ENCODE measurements at regions not wholly inside any gene's neighbourhood (a gene's known extent, or its start where the extent isn't known, plus 50 kb on each side); places are given as distances from the start of the nearest gene placed in this dataset.
"Not testable (repeated sequence)": the region's sequence is repeated elsewhere in the genome, so short reads cannot be mapped to it uniquely, and the experiment has no call there.

DNA sequence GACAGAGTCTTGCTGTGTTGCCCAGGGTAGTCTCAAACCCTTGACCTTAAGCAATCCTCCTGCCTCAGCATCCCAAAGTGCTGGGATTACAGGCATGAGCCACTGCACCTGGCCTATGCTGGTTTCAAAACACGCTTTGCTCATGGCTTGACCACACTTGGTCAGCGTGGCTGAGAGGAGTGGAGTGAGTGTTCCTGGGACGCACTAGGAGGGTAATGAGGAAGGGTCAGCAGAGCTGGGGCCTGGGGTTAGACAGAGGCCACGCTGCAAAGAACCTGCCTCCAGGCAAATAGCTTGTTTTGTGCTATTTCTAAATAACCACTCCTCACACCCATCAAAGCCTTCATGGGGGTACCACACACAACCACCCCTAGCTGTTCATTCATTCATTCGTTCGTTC lies 77.9 kb upstream of the TOX2 start:
- no peak for DNase-seq

DNA sequence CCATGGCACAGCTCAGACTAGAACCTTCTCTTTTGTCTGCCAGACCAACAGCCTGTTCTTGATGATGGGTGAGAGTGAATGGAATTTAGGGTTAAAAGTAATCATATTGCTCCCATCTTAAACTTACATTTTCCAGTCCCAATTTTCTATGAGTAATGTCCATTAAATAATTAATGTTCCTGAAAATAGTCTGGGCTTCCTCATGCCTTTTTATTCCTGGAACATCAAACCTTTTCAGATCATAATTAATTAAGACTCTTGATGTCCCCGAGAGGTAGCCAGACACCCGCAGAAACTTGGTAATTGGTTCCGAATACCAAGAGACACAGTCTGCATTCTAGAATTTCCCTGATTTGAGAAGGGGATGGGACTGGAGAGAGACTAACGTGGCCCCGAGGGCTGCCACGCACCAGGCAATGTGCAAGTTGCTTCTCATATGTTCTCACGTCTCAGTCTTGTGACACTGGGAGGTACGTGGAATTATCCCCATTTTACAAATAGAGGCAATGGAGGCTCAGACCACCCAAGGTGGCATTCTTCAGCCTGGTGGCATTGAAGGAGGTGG lies 78.6 kb upstream of the TOX2 start:
- DNase-seq = no peak

DNA sequence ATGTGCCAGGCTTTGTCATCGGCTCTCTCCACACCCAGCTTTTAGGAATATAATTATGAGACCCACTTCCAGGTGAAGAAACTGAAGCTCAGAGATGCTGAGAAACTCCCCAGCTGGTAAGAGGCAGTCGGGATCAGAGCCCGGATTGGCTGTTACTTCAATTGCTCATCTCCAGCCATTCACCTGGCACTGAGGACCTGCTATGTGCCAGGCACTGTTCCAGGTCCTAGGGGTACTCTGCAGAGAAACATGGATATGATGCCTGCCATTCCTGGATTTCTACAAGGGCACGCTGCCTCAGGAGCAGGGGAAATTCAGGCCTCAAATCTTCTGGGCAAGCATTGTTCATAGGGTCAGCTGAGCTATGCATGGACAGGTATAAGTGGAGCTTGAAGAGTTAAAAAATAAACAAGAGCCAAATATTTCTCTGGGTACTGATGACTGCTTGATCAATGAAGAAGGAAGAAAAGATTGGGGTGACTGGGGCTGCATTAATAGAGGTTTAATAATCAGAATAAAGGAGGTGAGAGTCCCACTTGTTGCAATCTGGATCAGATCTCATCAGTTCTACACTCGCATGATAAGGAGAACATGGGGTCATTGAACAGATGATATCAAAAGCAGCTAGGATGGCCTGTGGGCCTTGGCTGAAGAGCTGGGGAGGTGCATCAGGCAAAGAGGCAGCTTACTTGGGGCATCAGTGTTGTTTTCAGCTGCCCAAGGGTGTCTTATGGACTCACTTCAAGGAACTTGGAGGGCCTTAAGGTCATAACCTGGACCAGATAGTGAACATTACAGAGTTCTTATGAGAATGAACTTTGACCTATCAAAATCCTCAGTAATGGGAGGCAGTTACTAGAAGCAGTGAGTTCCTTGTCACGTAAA lies 80.9 kb upstream of the TOX2 start:
- DNase-seq = no peak

DNA sequence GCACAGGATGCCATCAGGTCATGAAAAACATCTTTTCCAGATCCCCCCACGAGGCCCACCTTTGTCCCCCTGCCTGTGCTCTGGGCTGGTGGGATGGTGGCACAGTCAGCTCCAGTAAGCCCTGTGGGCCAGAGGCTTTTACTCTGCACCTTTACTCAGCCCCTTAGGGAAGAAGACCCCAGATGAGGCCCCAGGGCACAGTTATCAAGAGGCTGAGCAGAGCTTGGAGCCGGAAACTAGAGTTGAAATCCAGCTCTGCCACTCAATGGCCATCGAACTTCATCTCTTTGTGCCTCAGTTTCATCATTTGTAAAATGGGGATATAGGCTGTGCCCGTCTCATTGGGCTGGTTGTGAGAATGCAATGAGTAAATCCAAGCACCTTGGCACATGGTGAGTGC lies 81.7 kb upstream of the TOX2 start:
- no peak for DNase-seq

DNA sequence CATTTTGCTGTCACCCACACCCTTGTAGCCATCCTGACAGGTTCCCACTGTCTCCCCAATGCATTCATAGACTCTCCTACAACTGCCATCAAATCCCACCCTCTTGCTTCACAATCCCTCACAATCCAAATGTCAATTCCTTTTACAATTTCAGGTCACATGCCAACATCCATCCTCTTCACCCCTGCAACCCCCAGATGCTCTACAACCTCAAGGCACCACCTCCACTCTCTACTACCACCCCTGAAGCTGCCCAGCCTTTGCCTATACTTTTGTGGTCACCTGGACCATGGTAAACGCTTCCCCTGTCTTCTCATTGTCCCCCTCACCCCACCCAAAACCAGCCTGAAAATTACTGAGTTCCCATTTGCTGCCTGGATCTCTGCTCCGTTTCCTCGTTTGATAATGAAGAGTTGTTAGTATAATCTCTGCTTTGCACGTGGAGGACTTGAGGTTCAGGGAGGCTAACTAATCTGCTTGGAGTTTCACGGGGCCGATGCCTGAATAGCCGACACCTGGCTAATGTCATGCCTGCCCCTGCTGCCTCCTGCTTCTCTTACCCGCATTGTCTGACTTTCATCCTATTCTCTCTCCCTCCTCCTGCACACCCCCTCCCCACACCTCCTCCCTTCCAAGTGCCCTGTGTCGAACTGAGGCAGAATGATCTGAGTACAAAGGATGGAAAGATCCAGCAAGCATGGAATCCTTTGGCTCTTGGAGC lies 82.4 kb upstream of the TOX2 start:
- DNase-seq = no peak

DNA sequence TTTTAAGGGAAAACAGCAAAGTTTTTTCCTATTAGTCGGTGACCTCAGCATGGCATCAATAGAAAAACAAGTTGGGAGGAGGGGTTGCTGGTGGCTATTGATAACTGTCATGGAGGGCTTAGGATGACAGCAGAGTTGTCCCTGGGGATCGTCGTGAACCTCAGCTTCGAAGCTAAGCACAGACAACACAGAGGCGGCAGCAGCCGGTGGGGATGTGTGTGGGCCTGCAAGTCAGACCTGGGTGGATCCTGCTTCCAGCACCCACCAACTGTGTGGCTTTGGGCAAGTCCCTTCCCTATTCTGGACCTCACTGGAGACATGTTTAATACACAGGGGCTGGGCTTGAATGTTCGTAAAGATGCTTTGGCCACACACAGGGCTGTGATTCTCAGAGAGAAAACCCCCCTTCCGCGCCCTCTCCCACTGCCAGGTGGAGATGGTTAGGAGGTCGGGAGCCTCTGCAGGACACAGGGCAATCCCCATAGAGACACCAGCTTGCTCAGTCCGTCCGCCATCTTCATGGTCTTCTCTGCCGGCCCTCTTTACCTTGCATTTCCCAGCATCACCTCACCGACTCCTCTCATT lies 83.1 kb upstream of the TOX2 start:
- no peak for DNase-seq

DNA sequence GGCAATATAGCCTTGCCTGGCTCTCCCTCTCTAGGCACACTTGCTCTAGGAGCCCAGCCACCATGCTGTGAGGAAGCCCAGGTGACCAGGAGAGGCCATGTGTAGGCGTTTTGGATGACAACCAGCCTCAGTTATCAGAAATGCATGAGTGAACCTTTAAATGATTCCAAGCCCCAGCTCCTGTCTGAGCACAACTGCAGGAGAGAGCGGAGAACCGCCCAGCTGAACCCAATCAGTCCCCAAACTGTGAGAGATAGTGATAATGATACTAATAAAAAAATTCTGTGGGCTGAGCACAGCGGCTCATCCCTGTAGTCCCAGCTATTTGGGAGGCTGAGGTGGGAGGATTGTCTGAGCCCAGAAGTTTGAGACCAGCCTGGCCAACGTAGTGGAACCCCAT lies 83.8 kb upstream of the TOX2 start:
- no peak for DNase-seq

DNA sequence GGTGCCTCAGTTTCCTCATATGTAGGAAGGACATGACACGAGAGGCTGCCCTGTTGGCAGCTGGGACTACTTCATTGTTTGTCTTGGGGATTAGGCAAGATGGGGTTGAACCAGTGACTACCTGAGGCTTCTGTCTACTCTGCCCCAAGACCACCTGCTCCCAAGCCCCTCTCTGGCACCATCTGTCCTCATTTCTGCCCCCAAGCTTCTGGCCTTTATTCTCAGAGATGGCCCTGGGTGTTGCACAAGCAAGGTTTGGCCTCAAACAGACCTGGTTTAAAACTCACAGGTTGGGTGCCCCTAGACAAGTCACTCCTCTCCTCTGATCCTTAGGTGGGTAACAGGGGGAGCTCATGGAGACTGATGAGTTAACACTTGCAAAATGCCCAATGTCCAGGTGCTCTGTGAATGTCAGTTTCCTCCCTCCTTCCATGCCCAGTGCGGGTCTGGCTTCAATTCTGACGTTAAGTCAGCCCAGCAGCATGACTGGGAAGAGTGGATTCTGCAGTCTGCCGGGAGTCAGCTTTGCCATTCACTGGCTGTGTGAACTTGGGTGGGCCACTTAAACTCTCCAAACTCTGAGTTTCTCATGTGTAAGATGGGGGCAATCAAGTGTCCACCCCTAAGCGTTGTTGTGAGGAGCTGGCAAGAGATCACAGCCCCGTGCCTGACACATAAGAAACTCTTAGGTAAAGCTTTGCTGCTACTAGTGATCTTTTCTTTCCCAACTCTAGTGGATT lies 84.5 kb upstream of the TOX2 start:
- DNase-seq = no peak

DNA sequence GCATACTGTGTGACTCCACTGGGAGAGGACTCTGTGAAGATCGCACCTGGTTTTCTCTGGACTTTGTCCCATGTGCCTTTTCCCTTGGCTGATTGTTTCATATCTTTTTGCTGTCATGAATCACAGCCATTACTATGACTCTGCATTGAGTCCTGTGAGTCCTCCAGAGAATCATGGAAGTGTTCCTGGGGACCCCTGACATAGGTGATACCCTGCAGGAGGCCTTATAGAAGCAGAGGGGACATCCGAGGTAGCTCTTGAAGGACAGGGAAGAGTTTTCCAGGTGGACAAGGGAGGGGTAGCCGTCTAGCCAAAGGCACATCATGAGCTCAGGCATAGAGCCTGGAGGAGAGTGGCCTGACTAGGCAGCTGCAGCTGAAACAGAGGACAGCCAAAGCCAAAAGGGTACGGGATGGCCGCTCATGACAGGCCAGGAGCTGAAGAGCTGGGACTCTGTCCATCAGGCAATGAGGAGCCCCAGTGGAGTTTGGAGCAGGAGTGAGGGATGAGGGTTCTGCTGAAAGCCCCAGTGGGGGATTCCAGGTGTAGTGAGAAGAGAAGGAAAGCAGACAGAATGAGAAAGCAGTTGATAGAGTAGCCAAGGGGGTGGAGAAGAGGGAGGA lies 86.6 kb upstream of the TOX2 start:
- no peak for DNase-seq

DNA sequence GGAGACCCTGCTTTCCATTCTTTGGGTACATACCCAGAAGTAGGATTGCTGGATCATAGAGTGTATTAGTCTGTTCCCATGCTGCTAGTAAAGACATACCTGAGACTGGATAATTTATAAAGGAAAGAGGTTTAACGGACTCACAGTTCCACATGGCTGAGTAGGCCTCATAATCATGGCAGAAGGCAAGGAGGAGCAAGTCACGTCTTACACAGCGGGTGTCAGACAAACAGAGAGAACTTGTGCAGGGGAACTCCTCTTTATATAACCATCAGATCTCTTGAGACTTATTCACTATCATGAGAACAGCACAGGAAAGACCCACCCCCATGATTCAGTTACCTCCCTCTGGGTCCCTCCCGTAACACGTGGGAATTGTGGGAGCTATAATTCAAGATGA lies 87.7 kb upstream of the TOX2 start:
- not testable (repeated sequence) for DNase-seq

DNA sequence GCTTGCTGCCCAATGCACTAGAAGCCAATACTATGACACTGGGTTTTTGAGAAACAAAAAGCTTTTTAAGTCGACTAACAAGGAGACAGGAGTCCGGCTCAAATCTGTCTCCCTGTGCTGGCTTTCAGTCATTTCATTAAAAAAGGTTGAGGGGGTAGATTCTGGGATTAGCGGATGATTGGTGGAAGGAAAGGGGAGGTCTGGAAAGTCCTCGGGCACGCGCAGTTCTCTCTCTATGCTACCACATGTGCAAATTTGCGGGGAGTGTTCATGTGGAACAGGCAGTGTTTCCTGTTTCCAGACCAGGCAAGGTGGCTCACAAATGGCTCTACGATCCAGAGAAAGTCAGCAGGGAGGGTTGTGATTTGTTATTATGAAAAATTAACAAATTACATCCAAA lies 89.1 kb upstream of the TOX2 start:
- no peak for DNase-seq

DNA sequence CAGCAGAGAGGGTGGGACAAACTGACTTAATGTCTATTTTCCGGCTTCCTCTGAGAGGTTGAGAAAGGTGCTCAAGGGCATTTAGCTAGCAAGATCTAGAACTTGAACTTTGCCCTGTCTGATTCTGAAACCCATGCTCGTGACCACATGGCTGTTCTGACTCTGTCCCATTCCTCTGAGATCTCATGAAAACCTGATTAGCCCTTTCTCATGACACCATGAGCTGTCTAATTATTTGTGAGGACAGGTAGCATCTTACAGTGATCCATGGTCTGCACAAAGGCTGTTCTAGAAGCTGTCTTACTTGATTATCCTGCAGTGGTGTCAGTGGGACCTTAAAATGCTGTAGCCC lies 89.6 kb upstream of the TOX2 start:
- no peak for DNase-seq

DNA sequence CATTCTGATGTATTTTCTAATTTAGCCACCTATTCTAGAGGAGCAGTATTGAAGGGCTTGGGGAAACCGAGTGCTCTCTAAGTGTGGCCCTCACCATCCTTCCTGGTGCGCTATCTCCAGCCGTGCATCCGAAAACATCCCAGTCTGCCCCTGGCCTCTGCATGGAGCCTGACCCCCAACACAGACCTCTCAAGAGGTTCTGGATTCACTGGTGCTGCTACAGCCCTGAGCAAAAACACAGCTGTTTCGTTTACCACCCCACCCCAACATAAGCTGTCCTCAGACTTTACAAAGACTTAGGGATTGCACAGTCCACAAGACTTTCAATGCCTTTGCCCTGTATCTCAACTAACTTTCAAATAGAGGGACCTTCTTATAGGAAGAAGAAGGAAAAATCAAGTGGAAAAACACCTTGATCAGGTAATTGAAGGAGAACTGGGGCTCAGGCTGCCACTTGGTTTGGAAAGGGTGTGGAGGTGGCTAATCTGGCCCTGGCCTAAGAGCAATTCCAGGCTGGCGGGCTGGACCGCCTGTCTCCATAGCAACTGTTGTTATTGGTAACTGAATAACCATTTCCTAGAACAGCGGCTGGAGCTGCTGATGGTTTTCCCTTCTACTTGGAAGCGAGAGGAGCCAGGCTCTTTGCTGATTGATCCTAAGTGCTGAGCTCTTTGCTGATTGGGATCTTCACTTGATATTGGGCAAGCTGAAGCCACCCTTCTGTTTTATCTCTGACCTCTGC lies 90.2 kb upstream of the TOX2 start:
- peak; percentile 69 for DNase-seq

DNA sequence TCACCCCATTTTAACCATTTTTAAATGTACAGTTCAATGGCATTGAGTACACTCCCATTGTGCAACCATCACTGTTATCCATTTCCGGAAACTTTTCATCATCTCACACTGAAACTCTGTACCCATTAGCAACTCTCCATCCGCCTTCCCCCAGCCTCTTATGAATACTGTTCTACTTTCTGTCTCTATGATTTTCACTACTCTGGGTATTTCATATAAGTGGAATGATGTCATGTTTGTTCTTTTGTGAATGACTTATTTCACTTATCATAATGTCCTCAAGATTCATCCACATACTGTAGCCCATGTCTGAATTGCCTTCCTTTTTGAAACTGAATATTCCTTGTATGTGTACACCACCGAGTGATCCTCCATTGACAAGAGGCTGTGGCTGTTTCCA lies 92.9 kb upstream of the TOX2 start:
- no peak for DNase-seq

DNA sequence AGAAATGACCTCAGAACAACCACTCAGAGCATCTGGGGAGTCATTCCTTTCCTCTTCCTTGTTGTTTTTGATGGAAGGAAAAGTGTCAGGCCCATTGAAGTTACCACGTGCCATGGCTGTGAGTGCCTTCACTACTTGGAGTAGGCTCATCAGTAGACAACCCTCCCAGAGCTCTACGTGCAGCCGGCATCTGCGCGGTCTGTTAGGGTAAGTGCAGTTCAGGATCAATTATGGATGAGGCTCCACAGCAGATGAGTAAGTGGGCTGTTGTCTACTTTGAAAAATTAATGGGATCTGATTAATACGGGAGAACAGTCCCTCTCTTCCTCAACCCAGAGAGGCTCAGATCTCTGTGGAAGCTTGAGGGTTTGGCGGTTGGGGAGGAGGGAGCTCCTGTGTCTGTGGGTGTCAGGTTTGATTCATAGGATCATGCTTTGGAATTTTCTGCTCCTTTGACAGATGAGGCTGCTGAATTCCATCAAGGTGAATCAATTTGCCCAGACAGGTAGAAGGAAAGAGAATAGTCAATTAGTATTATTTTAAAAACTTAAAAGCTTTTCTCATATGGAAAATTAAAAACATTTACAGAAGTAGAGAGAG lies 93.8 kb upstream of the TOX2 start:
- no peak for DNase-seq

DNA sequence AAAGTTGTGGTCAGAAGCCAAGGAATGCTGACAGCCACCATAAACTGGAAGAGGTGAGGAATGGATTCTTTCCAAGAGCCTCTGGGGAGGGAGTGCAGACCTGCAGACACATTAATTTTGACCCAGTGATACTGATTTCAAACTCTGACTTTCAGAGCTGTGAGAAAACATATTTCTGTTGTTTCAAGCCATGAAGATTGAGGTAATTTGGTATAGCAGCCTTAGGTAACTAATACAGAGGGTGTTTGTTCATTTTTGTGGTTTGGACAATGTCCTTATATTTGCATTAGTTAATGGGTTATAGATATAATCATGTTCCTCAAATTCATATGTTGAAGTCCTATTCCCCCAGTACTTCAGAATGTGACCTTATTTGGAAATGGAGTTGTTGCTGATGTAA lies 85.4 kb upstream of the GTSF1L start:
- DNase-seq = no peak

DNA sequence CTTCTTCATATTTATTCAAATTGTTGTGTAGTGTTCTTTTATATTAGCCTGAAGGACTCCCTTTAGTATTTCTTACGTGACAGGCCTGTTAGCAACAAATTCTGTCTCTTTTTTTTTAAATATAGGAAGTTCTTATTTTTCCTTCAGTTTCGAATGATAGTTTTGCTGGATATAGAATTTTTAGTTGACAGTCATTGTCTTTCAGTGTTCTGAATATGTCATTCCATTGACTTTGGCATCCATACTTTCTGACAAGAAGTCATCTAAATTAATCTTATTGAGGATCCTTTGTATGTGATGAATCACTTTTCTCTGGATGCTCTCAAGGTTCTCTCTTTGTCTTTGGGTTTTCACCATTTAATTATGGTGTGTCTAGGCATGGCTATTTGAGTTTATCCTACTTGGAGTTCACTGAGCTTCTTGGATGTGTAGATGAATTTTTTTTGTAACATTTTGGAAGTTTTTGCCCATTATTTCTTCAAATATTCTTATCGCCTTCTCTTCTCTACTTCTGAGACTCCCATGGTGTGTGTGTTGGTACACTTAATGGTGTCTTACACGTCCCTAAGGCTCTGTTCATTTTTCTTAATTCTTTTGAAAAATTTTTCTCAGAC lies 82.5 kb upstream of the GTSF1L start:
- DNase-seq = no peak

DNA sequence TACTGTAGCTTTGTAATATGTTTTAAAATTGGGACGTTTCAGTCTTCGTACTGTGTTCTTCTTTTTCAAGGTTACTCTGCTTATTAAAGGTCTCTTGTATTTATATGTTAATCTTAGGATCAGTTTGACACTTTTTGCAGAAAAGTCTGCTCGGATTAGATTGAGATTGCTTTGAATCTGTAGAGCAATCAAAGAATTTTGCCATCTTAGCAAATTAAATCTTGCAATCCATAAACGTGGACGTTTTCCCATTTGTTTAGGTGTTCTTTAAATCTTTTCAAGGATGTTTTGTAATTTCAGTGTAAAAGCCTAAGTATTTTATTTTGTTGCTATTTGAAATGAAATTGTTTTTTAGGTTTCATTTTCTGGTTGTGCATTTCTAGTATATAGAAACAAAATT lies 78.0 kb upstream of the GTSF1L start:
- no peak for DNase-seq

DNA sequence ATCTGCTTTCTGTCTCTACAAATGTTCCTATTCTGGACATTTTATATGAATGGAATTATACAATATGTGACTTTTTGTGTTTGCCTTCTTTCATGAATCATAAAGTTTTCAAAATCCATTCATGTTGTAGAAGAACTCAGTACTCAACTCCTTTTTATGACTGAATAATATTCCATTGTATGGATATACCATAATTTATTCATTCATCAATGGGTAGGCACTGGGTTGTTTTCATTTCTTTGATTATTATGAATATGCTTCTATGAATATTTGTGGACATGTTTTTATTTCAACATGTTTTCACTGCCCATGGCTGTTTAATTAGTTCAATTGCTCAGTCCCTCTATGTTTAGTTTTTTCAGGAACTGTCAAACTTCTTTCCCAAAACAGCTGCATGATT lies 76.5 kb upstream of the GTSF1L start:
- DNase-seq = no peak

DNA sequence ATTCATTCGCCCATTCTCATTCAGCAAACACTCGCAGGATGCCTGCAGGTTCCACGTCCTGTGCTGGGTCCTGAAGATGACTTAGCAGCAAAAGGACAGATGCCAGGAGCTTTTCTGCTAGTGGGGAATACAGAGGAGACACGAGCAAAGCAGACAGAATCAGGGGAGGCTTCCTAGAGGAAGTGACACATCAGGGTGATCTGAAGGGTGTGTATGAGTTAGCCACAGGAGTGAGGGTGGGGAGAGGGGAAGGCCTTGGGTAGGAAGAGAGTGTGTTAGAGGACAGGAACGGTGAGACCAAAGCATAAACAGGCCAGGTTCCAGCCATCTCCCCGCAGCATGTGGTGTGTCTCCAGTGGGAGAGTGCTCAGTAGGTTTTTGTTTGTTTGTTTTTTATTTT lies 73.4 kb upstream of the GTSF1L start:
- no peak for DNase-seq

DNA sequence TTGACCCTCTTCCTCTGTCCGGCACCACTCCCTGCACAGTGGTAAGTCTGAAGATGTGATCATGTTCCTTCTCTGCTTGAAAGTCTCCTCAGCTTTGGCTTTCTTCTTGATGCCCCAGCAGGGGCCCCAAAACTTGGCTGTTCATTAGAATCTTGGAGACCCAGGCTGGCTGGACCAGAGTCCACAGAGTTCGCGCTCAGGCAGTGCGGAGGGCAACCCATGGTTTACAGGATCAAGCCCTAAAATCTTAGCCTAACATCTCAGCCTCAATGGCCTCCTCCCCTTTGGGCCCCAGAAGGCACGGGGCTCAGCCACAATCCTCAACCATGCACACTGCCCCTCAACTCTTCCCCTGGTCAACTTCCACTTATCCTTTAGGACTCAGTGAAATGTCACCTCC lies 72.9 kb upstream of the GTSF1L start:
- no peak for DNase-seq

Data from NCI-H748 treated with DMSO at 0.1 percent for 48 hours (cell line).